K562 (cell line): ENCODE measurements at regions not wholly inside any gene's neighbourhood (a gene's known extent, or its start where the extent isn't known, plus 50 kb on each side); places are given as distances from the start of the nearest gene placed in this dataset.

Experiments used
- ATAC-seq: fragments of 200-7000 bp; cut with Tn5 transposase; 3 replicates; pipeline ENCODE4 v1.9.1; 2020; ENCODE audit warnings: moderate library complexity
- BruUV-seq: library from RNA; stranded (reverse); fragments of 400-500 nt; replicated peaks from 2 replicates; lab custom pipeline; 2021; lab: Mats Ljungman, UMichigan
- CTCF ChIA-PET: fragments of 300-600 bp; formaldehyde crosslinking; extraction: SDS; loops from one replicate; lab custom pipeline; 2021; ENCODE audit warnings: low intra/inter-chr PET ratio; lab: Yijun Ruan, JAX
- POLR2A ChIA-PET: fragments of 300-600, 350-650 bp; sonication (Branson Sonifier 250); formaldehyde crosslinking; extraction: SDS; loops from one replicate; lab custom pipeline; 2021; ENCODE audit warnings: antibody characterized with exemption, inconsistent platforms; lab: Yijun Ruan, JAX
- DNase-seq, 4 experiments: peaks; one replicate each; pipeline versions ENCODE4 v3.0.0 to v3.0.0-alpha.2; 2011 to 2018; ENCODE audit warnings: low spot score in 3 of 4, mixed read lengths in 3 of 4; ENCODE audit errors: extremely low read depth in 1 of 4
- FAIRE-seq: peaks from 2 replicates; lab custom pipeline; 2011; peaks lifted over from hg19 to GRCh38; lab: Jason Lieb, UNC
- H2AFZ ChIP-seq: 2 replicates; pipeline ENCODE4 v1.6.0; 2011; ENCODE audit warnings: low read depth, low read length, control low read depth, inconsistent platforms
- H3K27ac ChIP-seq: fragments of 200-600 bp; 3 replicates; pipeline ENCODE4 v1.8.0; 2011; ENCODE audit warnings: low read depth, mild to moderate bottlenecking, control low read depth, inconsistent platforms, low read length, moderate library complexity, mixed read lengths; ENCODE audit errors: extremely low read depth
- H3K27me3 ChIP-seq, 2 experiments: fragments of 300-600 bp in 1 of 2; 2 replicates in 1 of 2; 3 replicates in 1 of 2; pipeline versions ENCODE4 v1.6.0 to v1.8.0; 2011; ENCODE audit warnings: inconsistent platforms in 2 of 2, low read length in 2 of 2, mild to moderate bottlenecking in 1 of 2, mixed read lengths in 1 of 2, moderate library complexity in 1 of 2; ENCODE audit not compliant: control insufficient read depth in 2 of 2, insufficient read depth in 2 of 2
- H3K36me3 ChIP-seq: fragments of 300-600 bp; 3 replicates; pipeline ENCODE4 v1.8.0; 2011; ENCODE audit warnings: mild to moderate bottlenecking, low read length, inconsistent platforms; ENCODE audit not compliant: control insufficient read depth, insufficient read depth
- H3K4me1 ChIP-seq, 2 experiments: fragments of 200-600 bp in 1 of 2; replicated peaks in 1 of 2; 2 replicates in 1 of 2; 3 replicates in 1 of 2; pipeline versions ENCODE4 v1.5.1 to v1.8.0; 2011; ENCODE audit warnings: inconsistent platforms in 2 of 2, low read length in 2 of 2, mild to moderate bottlenecking in 1 of 2, mixed read lengths in 1 of 2, moderate library complexity in 1 of 2; ENCODE audit not compliant: control insufficient read depth in 2 of 2, insufficient read depth in 2 of 2
- H3K4me2 ChIP-seq: 2 replicates; pipeline ENCODE4 v1.6.1; 2011; ENCODE audit warnings: low read length, control low read depth, inconsistent platforms, mixed read lengths; ENCODE audit not compliant: insufficient read depth
- H3K4me3 ChIP-seq: fragments of 200-600 bp; sonication (generic), shearing (Covaris generic); 2 replicates; pipeline ENCODE4 v1.5.1; 2016; ENCODE audit warnings: control low read depth, inconsistent platforms
- H3K79me2 ChIP-seq: fragments of 200-600 bp; 3 replicates; pipeline ENCODE4 v1.8.0; 2011; ENCODE audit warnings: low read length, inconsistent platforms; ENCODE audit not compliant: control insufficient read depth, insufficient read depth
- H3K9ac ChIP-seq, 2 experiments: 2 replicates each; pipeline versions ENCODE4 v1.6.0 to v1.6.1; 2011; ENCODE audit warnings: low read depth in 2 of 2, low read length in 2 of 2, control low read depth in 1 of 2, inconsistent platforms in 1 of 2, mild to moderate bottlenecking in 1 of 2, mixed read lengths in 1 of 2; ENCODE audit not compliant: insufficient read depth in 1 of 2
- H3K9me1 ChIP-seq: one replicate; pipeline ENCODE4 v1.6.0; 2011; ENCODE audit warnings: inconsistent platforms, mild to moderate bottlenecking, low read length, moderate library complexity; ENCODE audit not compliant: control insufficient read depth, insufficient read depth
- H3K9me3 ChIP-seq: replicated peaks from 2 replicates; pipeline ENCODE4 v1.5.1; 2011; ENCODE audit warnings: low read depth, low read length, inconsistent platforms; ENCODE audit not compliant: control insufficient read depth, insufficient read depth
- H4K20me1 ChIP-seq: replicated peaks from 2 replicates; pipeline ENCODE4 v1.6.1; 2011; ENCODE audit warnings: low read length, inconsistent platforms, mixed read lengths; ENCODE audit not compliant: control insufficient read depth, insufficient read depth
- CBFA2T2 ChIP-seq: fragments of 450-650 bp; conservative IDR thresholded peaks from 2 replicates; pipeline ENCODE4 v1.6.1; 2017; ENCODE audit warnings: mild to moderate bottlenecking
- CHD2 ChIP-seq: IDR thresholded peaks from 2 replicates; pipeline ENCODE4 v1.6.1; 2011; ENCODE audit warnings: low read depth, low read length
- HEY1 ChIP-seq: fragments of 250-450 bp; sonication (Bioruptor Pico); IDR thresholded peaks from 2 replicates; pipeline ENCODE4 v1.5.0; 2020; ENCODE audit warnings: mild to moderate bottlenecking, moderate library complexity, borderline replicate concordance
- MAFK ChIP-seq: IDR thresholded peaks from 2 replicates; pipeline ENCODE4 v1.6.1; 2011; ENCODE audit warnings: low read length, improper control_type of control experiment
- MCM3 ChIP-seq: fragments of 450-650 bp; IDR thresholded peaks from 2 replicates; pipeline ENCODE4 v1.6.1; 2016
- PHF21A ChIP-seq: fragments of 450-650 bp; IDR thresholded peaks from 2 replicates; pipeline ENCODE4 v1.6.1; 2017; ENCODE audit warnings: low read depth, borderline replicate concordance
- PKNOX1 ChIP-seq: fragments of 450-650 bp; IDR thresholded peaks from 2 replicates; pipeline ENCODE4 v1.6.1; 2016
- RCOR1 ChIP-seq, 2 experiments: IDR thresholded peaks; 2 replicates each; pipeline ENCODE4 v1.6.1; 2012; ENCODE audit warnings: low read depth in 2 of 2, low read length in 2 of 2, borderline replicate concordance in 1 of 2, improper control_type of control experiment in 1 of 2
- STAT5B ChIP-seq: fragments of 250-450 bp; sonication (Bioruptor Pico); IDR thresholded peaks from 2 replicates; pipeline ENCODE4 v1.8.0; 2021; ENCODE audit warnings: mild to moderate bottlenecking, inconsistent platforms
- XRCC4 ChIP-seq: IDR thresholded peaks from one replicate; pipeline ENCODE4 v1.6.1; 2011; ENCODE audit not compliant: insufficient read depth, insufficient read length; ENCODE audit errors: extremely low read depth
- ZBTB11 ChIP-seq, 3 experiments: fragments of 200-800 bp in 1 of 3; fragments of 250-450 bp in 1 of 3; fragments of 450-650 bp in 1 of 3; sonication (Bioruptor Pico) in 1 of 3; sonication (Bioruptor generic) in 1 of 3; formaldehyde crosslinking in 1 of 3; IDR thresholded peaks; 2 replicates each; pipeline versions ENCODE4 v1.6.1 to v1.8.0; 2016 to 2022; ENCODE audit warnings: mild to moderate bottlenecking in 2 of 3, missing genetic modification characterization in 2 of 3, missing compliant biosample characterization in 1 of 3, moderate library complexity in 1 of 3
- ZNF133 ChIP-seq: fragments of 250-450 bp; sonication (Bioruptor Pico); IDR thresholded peaks from 2 replicates; pipeline ENCODE4 v1.4.0; 2020; ENCODE audit warnings: mild to moderate bottlenecking
- ZNF3 ChIP-seq: fragments of 250-450 bp; sonication (Bioruptor Pico); IDR thresholded peaks from 2 replicates; pipeline ENCODE4 v1.5.0; 2021; ENCODE audit warnings: mild to moderate bottlenecking, moderate library complexity
- WGBS: fragments of 100-300 bp; shearing (Covaris generic); methylation state at CpG from one replicate; pipeline ENCODE4 v1.1.6; 2016; ENCODE audit warnings: low coverage, mixed read lengths; ENCODE audit not compliant: insufficient coverage; ENCODE audit errors: missing lambda C conversion rate; 5-methylcytosine and 5-hydroxymethylcytosine counted together
- in situ Hi-C: fragments of 300-500 bp; cut with MboI; formaldehyde crosslinking; loops from 4 replicates; pipeline ENCODE4 v1.15.0; 2018; ENCODE audit warnings: inconsistent platforms, mixed read lengths
- intact Hi-C: fragments of 100-400 bp; cut with micrococcal nuclease; formaldehyde crosslinking; loops from 2 replicates; pipeline ENCODE4 v1.14.2; 2022

- Histone ChIP-seq H2AFZ (no peak overlapping the region), H3K4me3 (no peak overlapping the region), H3K79me2 (no peaks in the 10 kb centered on the region), H3K27me3 (peaks cover 9 to 12% of the 10 kb centered on the region in 2 experiments; a peak in 3 of 5 replicates), H3K4me2 (no peak overlapping the region), H4K20me1 (no peaks in the 10 kb centered on the region), H3K9me3 (no peaks in the 10 kb centered on the region), H3K4me1 (peaks cover 7 to 14% of the 10 kb centered on the region in 2 experiments; a peak in 4 of 5 replicates), H3K9ac (no peak overlapping the region), H3K9me1 (no peaks in the 10 kb centered on the region), H3K27ac (no peak overlapping the region), H3K36me3 (no peaks in the 10 kb centered on the region)
- no peak for FAIRE-seq
- BruUV-seq, result no TSS peak
- in situ Hi-C loops, result no loop called here
- ATAC-seq, result no peak
- TF ChIP-seq CBFA2T2 (no peak), MAFK (no peak), MCM3 (no peak), STAT5B (no peak), RCOR1 (IDR thresholded peaks at IDR 0.05; ENCODE audit: borderline replicate concordance in 1 of 2, low read depth in 2 of 2, low read length in 2 of 2) (no peak), PHF21A (no peak), HEY1 (CRISPR knock-in tag) (no peak), ZNF3 (CRISPR knock-in tag) (no peak), XRCC4 (no peak), CHD2 (no peak), PKNOX1 (peak; percentile 63), ZBTB11 (CRISPR knock-in tag; IDR thresholded peaks at IDR 0.05) (peak in 1 of 3 experiments; percentile 89; a peak in 1 of 6 replicates), ZNF133 (CRISPR knock-in tag) (no peak)
- POLR2A ChIA-PET, result interaction anchor here (0.7 kb wide), 1 partner anchor 879 kb away, joined by 4 read pairs; no protein-coding TSS in a partner anchor
- CTCF ChIA-PET, result no interaction called here
- 17% methylated on average over 3 of the region's 4 CpGs for WGBS
- no peak for DNase-seq
- intact Hi-C loops, result loop anchor here (5.0 kb wide), 1 partner anchor 414 kb away; no protein-coding TSS in a partner anchor
Observed at GRCh38 chr20:57108218-57108617, 158.2 kb downstream of the BMP7 start.
